NCI-H1436 (cell line): ENCODE measurements at regions not wholly inside any gene's neighbourhood (a gene's known extent, or its start where the extent isn't known, plus 50 kb on each side); places are given as distances from the start of the nearest gene placed in this dataset.

Experiments
- DNase-seq: peaks from one replicate; lab custom pipeline; 2025; lab: John Stamatoyannopoulos, UW

- no peak for DNase-seq
Observed at GRCh38 chr5:159855476-159856191, 60.6 kb upstream of the ADRA1B start.

DNA sequence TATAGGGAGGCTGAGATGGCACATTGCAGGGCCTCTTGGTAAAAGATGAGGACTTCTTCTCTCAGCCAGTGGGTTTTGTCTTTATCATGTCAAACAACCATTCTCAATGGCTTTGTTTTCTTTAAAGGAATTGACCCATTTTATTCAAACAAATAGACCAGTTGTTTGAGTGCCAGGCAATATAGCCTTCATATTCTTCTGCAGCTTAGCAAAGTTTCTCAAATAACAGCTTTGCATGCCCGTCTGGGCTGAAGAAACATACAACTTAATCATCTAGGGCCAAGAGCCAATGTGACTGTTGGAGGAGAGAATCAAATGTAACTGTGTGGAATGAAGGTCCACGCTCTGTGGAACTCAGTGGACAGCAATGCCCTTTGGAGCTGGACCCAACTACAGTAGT lies 57.4 kb upstream of the ADRA1B start:
- DNase-seq, result no peak

DNA sequence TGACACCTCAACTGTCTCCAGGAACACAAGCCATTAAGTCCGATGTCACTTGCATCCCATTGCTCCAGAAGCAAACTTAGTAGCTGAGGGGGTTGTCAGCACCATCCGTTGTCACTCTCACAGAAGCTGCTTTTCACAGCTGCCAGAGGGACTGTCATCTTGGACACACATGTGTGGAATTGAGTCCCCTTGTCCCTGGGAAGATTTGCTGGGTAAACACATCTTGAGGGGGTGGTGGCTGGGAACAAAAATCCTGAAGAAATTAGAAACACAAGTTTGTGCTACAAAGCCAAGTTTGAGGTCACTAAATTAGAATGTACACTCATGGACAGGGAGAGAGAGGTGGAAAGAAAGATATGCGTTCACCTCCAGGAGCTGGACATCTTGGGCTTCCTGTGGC lies 55.2 kb upstream of the ADRA1B start:
- DNase-seq, result no peak

- no peak for DNase-seq
Observed at GRCh38 chr5:159864885-159865691, 51.2 kb upstream of the ADRA1B start.

DNA sequence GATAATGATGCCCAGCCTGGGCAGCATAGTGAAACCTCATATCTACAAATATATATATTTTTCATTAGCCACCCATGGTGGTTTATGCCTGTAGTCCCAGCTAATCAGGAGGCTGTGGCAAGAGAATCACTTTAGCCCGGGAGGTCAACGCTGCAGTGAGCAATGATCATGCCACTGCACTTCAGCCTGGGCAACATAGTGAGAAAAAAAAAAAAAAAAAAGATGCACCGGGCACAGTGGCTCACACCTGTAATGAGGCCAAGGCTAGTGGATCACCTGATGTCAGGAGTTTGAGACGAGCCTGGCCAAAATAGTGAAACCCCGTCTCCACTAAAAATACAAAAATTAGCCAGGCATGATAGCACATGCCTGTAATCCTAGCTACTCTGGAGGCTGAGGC lies 50.2 kb upstream of the ADRA1B start:
- DNase-seq, result no peak
